ENCODE measurements at regions not wholly inside any gene's neighbourhood (a gene's known extent, or its start where the extent isn't known, plus 50 kb on each side); places are given as distances from the start of the nearest gene placed in this dataset.
"Not testable (repeated sequence)": the region's sequence is repeated elsewhere in the genome, so short reads cannot be mapped to it uniquely, and the experiment has no call there.

DNA sequence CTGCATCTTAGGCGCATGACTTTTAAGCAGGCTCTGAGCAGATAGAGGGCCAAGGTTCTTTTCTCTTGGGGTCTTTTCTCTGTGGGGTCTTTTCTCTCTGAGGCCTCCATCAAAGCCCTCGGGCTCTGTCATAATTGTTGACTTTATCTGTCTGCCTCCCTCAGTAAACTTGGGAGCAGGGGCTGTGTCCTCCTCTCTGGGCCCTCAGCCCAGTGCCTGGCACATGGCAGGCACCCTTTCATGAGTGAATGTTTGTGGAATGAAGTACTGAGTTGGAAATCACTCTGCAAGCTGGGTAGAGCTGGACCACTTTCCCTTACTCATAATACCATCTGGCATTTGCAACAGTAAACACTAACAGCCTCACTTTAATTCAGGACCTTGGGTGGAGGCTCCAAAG lies 96.3 kb upstream of the TERB2 start:
- not testable (repeated sequence) for TF ChIP-seq CTCF, POLR2A (IDR thresholded peaks at IDR 0.05)

Measured in uterus (tissue), 2 donors.